ENCODE measurements at regions not wholly inside any gene's neighbourhood (a gene's known extent, or its start where the extent isn't known, plus 50 kb on each side); places are given as distances from the start of the nearest gene placed in this dataset.
"Not testable (repeated sequence)": the region's sequence is repeated elsewhere in the genome, so short reads cannot be mapped to it uniquely, and the experiment has no call there.

- no peak for DNase-seq (ENCODE audit: low spot score)
- ATAC-seq = no peak
These were observed 132.9 kb downstream of the LIG4 start for GRCh38 chr13:108082481-108082880.

GRCh38 chr13:108077284-108077683, 138.1 kb downstream of the LIG4 start:
- DNase-seq (ENCODE audit: low spot score) (no peak), ATAC-seq (no peak)

- not testable (repeated sequence) for ATAC-seq; DNase-seq (ENCODE audit: low spot score)
These were observed 140.9 kb downstream of the LIG4 start for GRCh38 chr13:108074429-108074828.

GRCh38 chr13:108070925-108071324, 144.4 kb downstream of the LIG4 start:
- DNase-seq (ENCODE audit: low spot score) (no peak), ATAC-seq (no peak)

GRCh38 chr13:108070491-108070890, 144.8 kb downstream of the LIG4 start:
- no peak for ATAC-seq
- no peak for DNase-seq (ENCODE audit: low spot score)

- ATAC-seq = no peak
These were observed 145.7 kb downstream of the LIG4 start for GRCh38 chr13:108069521-108070210.

GRCh38 chr13:108064372-108064771, 151.0 kb downstream of the LIG4 start:
- ATAC-seq = not testable (repeated sequence)

More at GRCh38 chr13:108069521-108070210, 145.7 kb downstream of the LIG4 start:
- no peak for DNase-seq (ENCODE audit: low spot score)

GRCh38 chr13:108060111-108060510, 155.2 kb downstream of the LIG4 start:
- ATAC-seq = no peak
- DNase-seq (ENCODE audit: low spot score) = no peak

More at GRCh38 chr13:108064372-108064771, 151.0 kb downstream of the LIG4 start:
- not testable (repeated sequence) for DNase-seq (ENCODE audit: low spot score)

- ATAC-seq (no peak), DNase-seq (ENCODE audit: low spot score) (no peak)
These were observed 159.1 kb downstream of the LIG4 start for GRCh38 chr13:108056278-108056677.

- no peak for ATAC-seq
- DNase-seq (ENCODE audit: low spot score) = no peak
These were observed 166.1 kb downstream of the LIG4 start for GRCh38 chr13:108049211-108049610.

- DNase-seq (ENCODE audit: low spot score) (no peak), ATAC-seq (no peak)
These were observed 170.4 kb downstream of the LIG4 start for GRCh38 chr13:108044954-108045353.

- ATAC-seq; DNase-seq (ENCODE audit: low spot score): not testable (repeated sequence)
These were observed 172.5 kb downstream of the LIG4 start for GRCh38 chr13:108042866-108043265.

GRCh38 chr13:108037348-108037747, 178.0 kb downstream of the LIG4 start:
- no peak for DNase-seq (ENCODE audit: low spot score)
- no peak for ATAC-seq

GRCh38 chr13:108036411-108036932, 178.9 kb downstream of the LIG4 start:
- DNase-seq (ENCODE audit: low spot score) = no peak
- ATAC-seq = no peak

- ATAC-seq = no peak
- DNase-seq (ENCODE audit: low spot score) = no peak
These were observed 180.4 kb downstream of the LIG4 start for GRCh38 chr13:108034909-108035410.

GRCh38 chr13:108033800-108034707, 181.3 kb downstream of the LIG4 start:
- ATAC-seq = no peak
- no peak for DNase-seq (ENCODE audit: low spot score)

GRCh38 chr13:108031865-108032264, 183.5 kb downstream of the LIG4 start:
- ATAC-seq (no peak), DNase-seq (ENCODE audit: low spot score) (no peak)

- DNase-seq (ENCODE audit: low spot score) = no peak
These were observed 184.6 kb downstream of the LIG4 start for GRCh38 chr13:108030769-108031168.

GRCh38 chr13:108026680-108027410, 188.5 kb downstream of the LIG4 start:
- DNase-seq (ENCODE audit: low spot score) = no peak
- ATAC-seq = no peak

More at GRCh38 chr13:108030769-108031168, 184.6 kb downstream of the LIG4 start:
- ATAC-seq = no peak

- no peak for DNase-seq (ENCODE audit: low spot score)
- no peak for ATAC-seq
These were observed 195.3 kb downstream of the LIG4 start for GRCh38 chr13:108020027-108020426.

All from left lobe of liver (tissue), 2 donors.